ENCODE measurements at regions not wholly inside any gene's neighbourhood (a gene's known extent, or its start where the extent isn't known, plus 50 kb on each side); places are given as distances from the start of the nearest gene placed in this dataset.
"Not testable (repeated sequence)": the region's sequence is repeated elsewhere in the genome, so short reads cannot be mapped to it uniquely, and the experiment has no call there.

DNA sequence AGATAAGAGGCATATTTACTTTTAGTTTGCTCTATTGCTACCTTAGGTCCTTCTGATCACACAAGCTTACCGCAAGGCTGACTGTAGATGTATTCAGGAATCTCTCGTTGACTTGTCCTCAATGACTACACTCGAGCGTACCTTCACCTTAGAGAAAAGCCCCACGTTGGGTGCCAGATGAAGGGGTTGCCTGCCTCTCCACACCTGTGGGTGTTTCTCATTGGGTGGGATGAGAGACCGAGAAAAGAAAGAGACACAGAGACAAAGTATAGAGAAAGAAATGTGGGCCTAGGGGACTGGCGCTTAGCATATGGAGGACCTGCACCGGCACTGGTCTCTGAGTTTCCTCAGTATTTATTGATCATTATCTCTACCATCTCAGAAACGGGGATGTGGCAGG lies 51.8 kb downstream of the ASCL4 start:
- DNase-seq, result no peak

DNA sequence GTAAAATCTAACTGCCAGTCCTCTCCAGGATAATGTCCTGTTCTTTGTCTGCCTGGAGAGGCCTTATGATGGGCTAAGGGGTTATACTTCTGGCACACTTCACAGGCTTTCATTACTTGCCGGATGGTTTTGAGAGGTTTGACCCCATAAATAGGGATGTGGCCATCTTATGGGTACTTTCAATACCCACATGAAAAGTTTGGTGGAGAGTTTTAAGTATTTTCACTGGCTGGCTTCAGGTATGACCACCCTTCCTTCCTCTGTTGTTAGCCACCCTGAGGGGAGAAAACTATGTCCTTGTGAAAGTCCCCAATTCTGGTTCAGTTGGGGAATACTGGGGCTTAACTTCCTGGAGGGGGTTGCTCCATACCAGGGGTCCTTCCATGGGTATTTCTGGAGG lies 54.8 kb downstream of the ASCL4 start:
- no peak for DNase-seq

DNA sequence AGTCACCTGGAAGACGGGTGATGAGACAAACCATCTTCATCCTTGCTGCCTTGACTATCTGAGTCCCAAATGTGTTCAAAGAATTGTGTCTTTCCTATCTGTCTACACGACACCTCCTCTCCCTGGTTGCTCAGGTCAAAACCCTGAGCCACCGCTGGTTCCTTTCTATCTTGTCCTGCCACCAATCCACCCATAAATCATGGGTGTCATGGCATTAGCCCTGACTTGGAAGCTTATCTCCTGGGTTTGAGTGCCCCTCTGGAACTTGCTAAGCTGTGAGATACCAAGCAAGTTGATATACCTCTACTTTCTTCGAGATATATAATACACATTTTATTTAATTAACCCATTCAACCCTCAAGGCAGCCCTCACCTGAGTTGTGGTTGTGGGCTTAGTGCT lies 57.9 kb downstream of the ASCL4 start:
- DNase-seq, result no peak

DNA sequence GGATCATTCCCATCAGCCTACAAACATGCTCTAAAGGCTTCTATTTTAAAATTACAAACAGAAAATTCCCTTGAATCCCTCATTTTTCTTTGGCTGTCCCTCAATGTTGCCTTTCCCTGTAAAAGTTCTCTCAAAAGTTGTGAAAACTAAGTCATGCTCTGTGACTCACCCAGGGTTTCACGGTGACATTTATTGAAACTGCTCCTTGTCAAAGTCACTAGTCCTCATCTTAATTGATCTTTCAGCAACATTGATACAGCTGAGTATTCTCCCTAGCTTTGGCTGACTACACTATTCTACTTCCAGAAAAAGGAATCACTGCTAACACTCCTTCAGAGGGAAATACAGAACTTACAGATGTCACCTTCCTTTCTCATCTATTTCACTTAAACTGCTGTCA lies 65.7 kb downstream of the ASCL4 start:
- no peak for DNase-seq

DNA sequence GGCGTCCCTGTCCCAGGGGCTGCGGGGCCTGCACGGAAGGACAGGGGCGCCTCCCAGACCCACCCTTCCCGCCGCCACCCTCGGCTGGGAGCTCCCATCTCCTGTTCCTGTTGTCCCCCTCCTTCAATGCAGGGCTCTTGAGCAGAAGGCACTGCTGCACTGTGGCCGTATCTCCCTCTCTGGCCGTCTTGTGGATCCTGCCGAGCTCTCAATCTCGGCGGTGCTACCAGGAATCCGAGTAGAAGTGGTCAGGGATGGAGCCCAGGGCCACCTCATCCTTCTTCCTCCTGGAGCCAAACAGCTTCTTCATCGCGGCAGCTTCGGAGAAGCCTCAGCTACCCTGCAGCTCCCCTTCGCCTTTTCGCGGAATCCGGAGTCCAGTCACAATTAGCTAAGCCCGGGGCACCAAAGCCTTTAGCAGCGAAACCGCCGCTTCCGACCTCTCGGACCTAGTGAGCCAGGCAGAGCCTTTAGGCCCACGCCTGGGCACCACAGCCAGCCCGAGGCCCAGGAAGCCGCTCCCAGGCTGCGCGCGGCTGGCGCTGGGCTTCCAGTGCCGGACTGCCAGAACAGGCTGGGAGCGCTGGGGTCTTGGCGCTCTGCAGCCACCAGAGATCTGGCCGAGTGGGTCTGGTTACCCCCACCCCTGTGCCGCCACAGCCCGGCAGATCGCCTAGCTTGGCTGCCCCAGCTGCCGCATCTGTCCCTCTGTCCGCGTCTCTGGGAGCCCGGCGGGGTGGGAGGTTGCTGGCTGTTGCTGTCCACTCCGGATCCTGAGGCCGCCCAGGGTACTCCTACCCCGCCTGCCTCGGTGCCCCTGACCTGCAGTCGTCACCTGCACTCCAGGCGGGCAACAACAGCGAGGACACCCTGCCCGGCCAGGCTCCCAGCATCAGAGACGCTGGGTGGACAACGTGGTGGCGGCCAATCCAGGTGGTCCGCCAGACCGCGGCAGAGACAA lies 69.1 kb downstream of the ASCL4 start:
- DNase-seq, result no peak

DNA sequence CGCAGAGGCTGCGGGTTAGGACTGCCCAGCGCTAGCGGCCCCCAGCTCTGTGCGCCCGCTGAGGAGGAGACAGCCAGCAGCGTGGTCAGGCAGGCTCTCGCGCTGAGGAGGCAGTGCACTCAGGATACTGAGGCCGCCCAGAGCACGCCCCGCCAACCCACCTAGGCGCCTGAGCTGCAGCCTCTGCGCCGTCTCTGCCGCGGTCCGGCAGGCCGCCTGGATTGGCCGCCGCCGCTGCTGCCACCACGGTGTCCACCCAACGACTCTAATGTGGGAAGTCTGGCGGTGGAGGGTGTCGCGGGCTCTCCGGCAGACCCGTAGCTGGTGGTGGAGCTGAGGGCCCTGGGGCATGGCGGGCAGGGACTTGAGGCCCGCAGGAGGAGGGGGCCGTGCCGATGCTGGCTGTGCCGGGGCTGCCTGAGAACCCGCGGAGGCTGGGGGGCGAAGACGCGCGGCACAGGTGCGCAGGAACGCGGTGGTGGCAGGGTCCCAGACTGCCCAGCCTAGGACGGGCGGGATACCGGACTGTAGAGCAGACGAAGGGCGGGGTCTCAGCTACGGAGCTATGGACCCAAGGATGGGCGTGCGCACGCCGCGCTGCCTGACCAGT lies 69.9 kb downstream of the ASCL4 start:
- no peak for DNase-seq

DNA sequence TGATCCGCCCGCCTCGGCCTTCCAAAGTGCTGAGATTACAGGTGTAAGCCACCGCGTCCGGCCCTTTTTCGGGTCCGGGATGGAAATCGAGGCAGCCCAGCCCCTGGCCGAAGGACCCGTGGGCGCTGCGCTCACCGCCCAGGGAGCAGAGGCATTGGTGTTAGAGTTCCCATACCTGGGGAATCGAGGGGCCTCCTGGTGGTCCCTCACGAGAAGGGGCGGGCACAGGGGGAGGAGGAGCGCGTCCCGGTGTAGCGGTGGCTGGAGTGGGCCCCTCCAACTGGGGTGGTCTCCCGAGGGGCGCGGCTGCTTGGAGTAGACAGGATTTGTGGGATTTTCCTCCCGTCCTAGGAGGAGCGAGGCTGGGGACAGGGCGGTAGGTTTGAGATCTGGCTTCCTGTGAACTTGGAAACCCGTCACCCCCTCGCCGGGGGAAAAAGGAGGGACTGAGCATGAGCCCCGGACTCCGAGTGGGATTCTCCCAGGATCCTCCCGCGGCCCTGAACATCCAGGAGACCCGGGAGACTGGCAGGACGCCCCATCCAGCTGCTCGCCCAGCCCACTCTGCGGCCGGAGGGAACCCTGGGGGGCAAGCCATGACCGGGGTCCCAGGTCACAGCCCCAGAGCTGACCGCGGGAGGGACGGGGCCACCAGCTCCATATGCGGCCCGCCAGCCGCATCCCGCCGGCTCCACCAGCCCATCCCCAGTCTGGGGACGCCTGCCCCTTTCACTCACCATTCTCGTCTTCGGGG lies 70.9 kb downstream of the ASCL4 start:
- no peak for DNase-seq

DNA sequence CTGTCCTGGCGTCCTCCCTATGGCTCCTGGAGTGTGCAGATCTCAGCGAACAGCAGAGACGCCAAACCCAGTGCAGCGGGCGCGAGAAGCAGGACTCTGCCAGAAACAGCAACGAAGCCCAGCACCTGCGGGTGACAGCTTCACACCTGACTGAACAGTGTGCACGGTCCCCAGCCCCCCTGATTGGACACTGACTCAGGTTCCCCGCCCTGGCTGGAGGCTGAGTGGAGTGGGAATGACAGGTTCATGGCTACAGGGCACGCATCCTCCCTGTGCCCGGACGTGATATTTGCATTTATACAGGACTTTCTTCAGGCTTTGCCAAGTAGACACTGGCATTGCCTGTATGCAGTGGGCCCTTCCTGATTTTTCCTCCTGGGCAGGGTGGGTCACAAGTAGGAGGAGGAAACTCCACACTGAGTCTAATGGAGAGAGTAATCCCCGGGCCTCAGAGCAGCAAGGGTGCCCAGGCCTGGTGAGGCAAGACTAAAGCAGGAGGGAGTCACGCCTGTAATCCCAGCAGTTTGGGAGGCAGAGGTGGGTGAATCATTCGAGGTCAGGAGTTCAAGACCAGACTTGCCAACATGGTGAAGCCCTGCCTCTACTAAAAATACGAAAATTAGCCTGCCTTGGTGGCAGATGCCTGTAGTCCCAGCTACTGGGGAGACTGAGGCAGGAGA lies 71.6 kb downstream of the ASCL4 start:
- DNase-seq, result no peak

DNA sequence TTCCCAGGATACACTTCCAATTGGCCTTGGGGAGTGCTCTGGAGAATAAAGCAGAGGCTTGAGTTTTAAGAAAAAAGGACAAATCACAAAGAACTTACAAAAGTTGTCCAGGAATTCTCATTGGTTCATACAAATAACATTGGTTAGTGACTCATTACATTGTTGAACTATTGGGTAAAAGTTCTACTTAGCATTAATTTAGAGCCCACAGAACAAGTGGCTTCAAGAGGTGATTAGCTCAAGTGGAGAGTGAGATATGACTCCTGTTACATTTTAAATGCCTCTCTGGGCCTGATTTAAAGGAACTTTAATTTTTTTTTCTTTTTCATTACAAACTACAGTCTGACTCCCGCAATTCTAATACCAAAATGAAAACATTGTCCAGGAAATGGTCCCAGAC lies 72.9 kb downstream of the ASCL4 start:
- no peak for DNase-seq

DNA sequence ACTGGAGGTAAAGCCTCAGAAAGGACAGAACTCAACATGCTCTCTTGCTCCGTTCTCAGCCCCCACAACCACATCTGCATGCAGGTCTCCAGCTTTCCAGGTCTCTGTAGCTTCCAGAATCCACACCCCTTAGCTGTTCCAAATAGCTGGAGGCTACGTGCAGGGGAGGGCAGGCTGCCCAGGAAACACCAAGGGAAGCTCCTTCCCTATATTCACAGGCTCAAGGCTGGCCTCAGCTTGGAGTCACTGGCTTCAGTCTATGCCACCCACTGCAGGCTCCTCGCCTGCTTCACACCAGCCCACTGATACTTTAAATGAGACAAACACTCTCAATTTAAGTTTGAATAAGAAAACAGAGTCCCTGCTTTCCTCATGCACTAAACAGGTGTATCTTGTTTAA lies 73.3 kb downstream of the ASCL4 start:
- no peak for DNase-seq

DNA sequence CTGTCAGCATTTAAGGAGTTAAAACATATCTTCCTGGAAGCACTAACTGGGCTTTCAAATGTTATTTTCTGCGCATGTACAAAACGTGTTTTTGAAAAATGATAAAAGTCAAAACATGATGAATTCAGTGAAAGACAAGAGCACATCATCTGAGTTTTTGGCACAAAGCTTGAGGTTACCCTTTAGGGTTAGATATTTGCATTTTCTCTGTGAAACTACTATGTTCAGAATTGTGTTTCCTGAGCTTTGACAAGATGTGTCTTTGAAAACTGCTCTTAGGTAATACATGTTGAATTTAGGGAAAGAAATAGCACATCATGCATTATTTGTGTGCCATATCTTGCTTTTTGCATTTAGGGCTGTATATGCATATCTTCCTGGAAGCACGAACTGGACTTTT lies 79.0 kb downstream of the ASCL4 start:
- DNase-seq, result no peak

DNA sequence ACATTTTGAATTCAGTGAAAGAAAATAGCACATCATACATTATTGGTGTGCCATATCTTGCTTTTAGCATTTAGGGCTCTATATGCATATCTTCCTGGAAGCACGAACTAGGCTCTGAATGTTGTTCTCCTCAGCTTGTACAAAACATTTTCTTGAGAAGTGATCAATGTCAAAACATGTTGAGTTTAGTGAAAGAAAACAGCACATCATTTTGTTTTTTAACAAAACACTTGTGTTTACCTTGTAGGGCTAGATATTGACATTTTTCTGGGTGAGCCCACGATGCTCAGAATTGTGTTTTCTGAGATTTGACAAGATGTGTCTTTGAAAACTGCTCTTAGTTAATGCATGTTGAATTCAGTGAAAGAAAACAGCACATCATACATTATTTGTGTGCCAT lies 81.0 kb downstream of the ASCL4 start:
- DNase-seq, result no peak

DNA sequence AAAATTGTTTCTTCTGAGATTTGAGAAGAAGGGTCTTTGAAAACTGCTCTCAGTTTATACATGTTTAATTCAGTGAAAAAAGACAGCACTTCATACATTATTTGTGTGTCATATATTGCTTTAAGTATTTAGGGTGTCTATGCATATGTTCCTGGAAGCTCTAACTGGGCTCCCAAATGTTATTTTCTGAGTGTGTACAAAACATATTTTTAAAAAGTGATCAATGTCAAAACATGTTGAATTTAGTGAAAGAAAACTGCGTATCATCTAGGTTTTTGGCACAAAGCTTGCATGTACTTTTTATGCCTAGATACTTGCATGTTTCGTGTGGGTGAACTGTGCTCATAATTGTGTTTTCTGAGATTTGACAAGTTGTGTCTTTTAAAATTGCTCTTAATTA lies 81.6 kb downstream of the ASCL4 start:
- no peak for DNase-seq

DNA sequence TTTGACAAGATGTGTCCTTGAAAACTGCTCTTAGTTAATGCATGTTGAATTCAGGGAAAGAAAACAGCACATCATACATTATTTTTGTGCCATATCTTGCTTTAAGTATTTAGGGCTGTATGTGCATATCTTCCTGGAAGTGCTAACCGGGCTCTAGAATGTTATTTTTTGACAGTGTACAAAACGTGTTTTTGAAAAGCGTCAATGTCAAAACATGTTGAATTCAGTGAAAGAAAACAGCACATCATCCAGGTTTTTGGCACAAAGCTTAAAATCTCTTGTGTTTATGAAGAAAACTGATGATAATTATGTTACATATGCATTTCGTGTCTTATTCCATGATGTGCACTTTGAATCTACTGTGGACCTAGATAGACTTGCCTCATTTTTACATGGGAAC lies 82.7 kb downstream of the ASCL4 start:
- DNase-seq, result no peak

DNA sequence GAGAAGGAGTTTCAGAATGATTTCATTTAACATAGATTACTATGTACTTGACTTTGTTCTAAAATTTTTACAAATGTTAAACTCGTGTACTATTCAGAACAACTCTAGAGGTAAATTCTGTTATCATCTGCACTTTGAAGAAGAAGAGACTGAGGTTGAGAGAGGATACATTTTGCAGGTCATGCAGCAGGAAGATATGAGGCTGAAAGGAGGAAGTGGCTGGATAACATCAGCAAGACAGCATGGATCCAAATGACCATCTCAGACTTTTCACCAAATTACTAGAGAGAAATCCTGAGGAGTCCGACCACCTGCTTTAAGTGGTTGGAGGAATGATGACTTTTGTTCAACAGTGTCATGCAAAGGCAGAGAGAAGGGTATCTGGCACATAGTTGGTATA lies 84.9 kb downstream of the ASCL4 start:
- no peak for DNase-seq

DNA sequence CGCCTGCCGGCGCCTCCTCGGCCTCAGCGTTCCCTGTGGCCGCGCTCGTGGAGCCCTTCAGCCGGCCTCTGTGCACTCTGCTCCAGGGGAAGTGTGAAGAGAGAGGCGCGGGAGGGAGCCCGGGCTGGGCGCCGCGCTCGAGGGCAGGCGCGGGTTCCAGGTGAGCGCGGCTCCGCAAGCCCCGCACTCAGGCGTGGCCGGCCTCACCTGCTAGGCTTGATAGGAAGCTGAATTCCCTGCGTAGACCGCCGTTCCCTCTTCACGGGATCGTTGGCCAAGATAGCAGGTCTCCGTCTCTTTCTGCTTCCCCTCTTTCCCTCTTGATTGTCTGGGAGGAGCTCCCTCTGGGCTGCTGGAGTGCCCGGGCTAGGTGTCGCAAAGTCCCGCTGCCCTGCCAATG lies 89.7 kb downstream of the ASCL4 start:
- DNase-seq, result no peak

DNA sequence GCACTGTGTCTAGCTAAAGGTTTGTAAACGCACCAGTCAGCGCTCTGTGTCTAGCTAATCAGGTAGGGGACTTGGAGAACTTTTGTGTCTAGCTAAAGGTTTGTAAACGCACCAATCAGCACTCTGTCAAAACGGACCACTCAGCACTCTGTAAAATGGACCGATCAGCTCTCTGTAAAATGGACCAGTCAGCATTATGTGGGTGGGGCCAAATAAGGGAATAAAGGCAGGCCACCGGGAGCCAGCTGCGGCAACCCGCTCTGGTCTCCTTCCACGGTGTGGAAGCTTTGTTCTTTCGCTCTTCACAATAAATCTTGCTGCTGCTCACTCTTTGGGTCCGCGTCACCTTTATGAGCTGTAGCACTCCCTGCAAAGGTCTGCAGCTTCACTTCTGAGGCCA lies 90.2 kb downstream of the ASCL4 start:
- not testable (repeated sequence) for DNase-seq

DNA sequence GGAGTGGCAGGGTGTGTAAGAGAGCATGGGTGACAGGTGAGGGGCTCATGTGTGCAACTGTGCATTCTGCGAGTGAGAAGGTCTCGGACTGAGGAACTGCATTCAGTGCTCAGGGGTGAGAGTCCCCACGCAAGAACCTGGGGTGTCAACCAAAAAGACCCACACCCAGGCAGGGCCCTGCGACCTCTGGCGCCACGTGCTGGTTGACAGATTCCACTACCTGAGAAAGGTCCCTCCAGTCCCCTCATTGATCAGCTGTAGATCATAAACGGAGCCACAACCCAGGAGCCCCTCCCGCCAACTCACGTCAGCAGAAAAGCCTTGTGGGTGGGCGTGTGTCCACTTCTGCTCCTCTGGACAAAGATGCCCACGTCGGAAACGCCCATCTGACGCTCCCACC lies 98.7 kb downstream of the ASCL4 start:
- no peak for DNase-seq

DNA sequence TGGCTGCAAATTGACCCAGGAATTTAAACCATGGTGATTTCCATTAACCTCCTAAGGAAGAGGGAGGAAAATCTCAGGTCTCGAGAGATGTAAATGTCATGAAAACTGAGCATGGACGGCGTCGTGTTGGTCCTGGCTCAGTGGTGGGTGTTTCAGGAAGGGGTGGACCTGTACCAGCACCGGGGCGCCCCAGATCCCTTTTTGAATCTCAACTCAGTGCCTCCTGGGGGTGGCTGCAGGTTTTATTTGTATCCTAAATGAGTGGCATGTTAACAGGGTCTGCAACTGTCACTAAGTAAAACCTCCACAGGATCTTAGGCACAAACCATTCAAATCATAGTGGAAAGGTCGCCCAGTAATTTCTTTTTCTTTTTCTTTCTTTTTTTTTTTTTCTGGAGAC lies 101.3 kb downstream of the ASCL4 start:
- DNase-seq, result no peak

DNA sequence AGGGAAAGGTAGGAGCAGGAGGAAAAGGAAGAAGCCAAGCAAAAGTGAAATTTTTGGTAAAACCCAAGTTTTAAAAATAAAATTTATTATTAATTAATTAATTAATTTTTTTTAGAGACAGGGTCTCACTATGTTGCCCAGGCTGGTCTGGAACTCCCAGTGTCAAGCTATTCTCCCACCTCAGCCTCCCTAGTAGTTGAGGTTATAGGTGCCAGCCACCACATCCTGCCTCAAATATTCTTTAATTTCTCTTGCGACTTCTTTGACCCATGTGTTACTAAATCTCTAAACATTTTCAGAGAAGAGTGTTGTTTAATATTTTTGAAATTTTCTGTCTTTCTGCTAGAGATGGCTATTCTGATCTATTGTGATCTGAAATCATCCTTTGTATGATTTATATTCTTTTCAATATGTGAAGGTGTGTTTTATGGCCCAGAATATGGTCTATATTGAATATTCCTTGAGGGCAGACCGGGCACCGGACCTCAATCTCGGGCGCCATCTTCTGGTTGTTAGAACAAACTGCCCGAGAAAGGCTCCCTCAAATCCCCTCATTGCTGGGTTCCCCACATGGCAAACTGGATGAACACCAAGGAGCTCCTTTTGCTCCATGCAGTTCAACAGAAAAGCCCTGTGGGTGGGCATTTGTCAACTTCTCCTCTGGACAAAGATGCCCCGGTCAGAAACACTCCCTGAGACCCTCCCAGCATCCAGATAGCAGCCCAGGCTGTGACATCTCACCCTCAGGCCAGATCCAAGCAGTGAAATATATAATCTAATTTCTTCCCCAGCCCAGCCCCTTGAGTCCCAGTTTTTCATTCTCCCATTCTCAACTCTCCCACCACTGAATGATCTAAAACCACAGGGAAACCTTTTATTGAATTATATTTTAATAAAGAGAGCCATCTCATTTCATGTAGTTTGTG lies 110.5 kb downstream of the ASCL4 start:
- peak; percentile 63 for DNase-seq

DNA sequence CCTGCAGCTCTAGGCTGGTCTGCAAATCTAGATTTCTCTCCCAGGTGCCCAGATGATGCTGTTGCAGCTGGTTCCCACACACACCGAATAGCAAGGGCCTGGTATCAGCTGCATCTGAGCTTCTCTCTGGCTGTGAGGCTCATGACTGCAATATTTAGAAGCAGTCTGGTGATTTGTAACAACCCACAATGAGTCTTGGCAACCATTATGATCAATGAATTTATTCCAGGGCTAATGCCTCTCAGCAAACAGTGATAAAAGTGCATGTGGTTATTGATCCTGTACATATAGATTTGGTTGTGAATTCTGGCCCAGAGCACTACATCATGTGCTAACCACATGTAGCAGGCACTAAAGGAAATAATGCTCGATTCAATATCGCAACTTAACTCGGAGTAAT lies 114.3 kb downstream of the ASCL4 start:
- no peak for DNase-seq

DNA sequence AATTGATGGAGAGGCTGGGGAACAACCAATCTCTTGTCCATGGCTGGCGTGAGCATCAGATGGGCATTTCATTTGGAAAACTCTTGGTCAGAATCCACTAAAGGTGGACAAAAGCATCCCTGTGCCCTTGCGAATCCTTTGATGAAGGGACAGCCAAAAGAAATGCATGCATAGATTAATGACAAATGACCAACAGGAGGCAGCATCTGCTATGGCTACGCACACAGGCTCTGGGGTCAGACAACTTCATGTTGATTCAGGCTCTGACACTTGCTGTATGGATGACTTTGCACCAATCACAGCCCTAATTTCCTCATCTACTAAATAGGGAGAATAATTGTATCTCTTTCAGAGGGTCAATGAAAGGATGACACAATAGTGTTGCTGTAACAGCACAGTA lies 117.5 kb downstream of the ASCL4 start:
- DNase-seq, result no peak

Measured in stimulated activated CD8-positive, alpha-beta memory T cell treated with anti-CD3 and anti-CD28 coated beads, Interleukin-4, amount 100 ng/mL, for 48 hours (primary cell).